GM23338 (cell line): ENCODE measurements at regions not wholly inside any gene's neighbourhood (a gene's known extent, or its start where the extent isn't known, plus 50 kb on each side); places are given as distances from the start of the nearest gene placed in this dataset.

Experiments used
- CREB1 ChIP-seq: fragments of 250-450 bp; sonication (Bioruptor Pico); IDR thresholded peaks from 2 replicates; pipeline ENCODE4 v1.5.0; 2020; ENCODE audit warnings: low read depth, mild to moderate bottlenecking, moderate library complexity
- CTCF ChIP-seq, 2 experiments: fragments of 200-600 bp in 1 of 2; sonication (generic) in 1 of 2; conservative IDR thresholded peaks; 2 replicates each; pipeline versions ENCODE4 v1.5.1 to v1.6.1; 2016 to 2017; ENCODE audit warnings: antibody characterized with exemption in 2 of 2, low read depth in 2 of 2, mild to moderate bottlenecking in 2 of 2, moderate library complexity in 1 of 2
- EZH2 ChIP-seq: fragments of 200-600 bp; sonication (generic); IDR thresholded peaks from one replicate; pipeline ENCODE4 v1.8.0; 2017; ENCODE audit warnings: antibody characterized with exemption, mild to moderate bottlenecking, low read depth; ENCODE audit not compliant: unreplicated experiment
- NANOG ChIP-seq: IDR thresholded peaks from 2 replicates; pipeline ENCODE4 v1.6.1; 2016; ENCODE audit warnings: antibody characterized with exemption, borderline replicate concordance
- ZNF331 ChIP-seq: fragments of 250-450 bp; sonication (Bioruptor Pico); IDR thresholded peaks from 2 replicates; pipeline ENCODE4 v1.5.0; 2020; ENCODE audit warnings: low read depth, mild to moderate bottlenecking, moderate library complexity

- TF ChIP-seq CREB1 (CRISPR knock-in tag) (no peak), CTCF (conservative IDR thresholded peaks at IDR 0.05; ENCODE audit: low read depth in 2 of 2) (no peak), NANOG (no peak), EZH2 (no peak), ZNF331 (CRISPR knock-in tag) (no peak)
Measured at GRCh38 chr5:166279828-166280227, 2011.6 kb upstream of the WWC1 start.
